PFSK-1 (cell line): ENCODE measurements at regions not wholly inside any gene's neighbourhood (a gene's known extent, or its start where the extent isn't known, plus 50 kb on each side); places are given as distances from the start of the nearest gene placed in this dataset.

ENCODE experiments used
- FOXP2 ChIP-seq: optimal IDR thresholded peaks from 2 replicates; pipeline ENCODE3; 2011; ENCODE audit warnings: borderline replicate concordance, control low read depth, inconsistent platforms; ENCODE audit not compliant: insufficient read depth; ENCODE audit errors: extremely low read length, extremely low read depth
- POLR2AphosphoS5 ChIP-seq: IDR thresholded peaks from 2 replicates; pipeline ENCODE4 v1.6.1; 2012; ENCODE audit warnings: low read depth, mild to moderate bottlenecking, control low read depth, low read length, moderate library complexity
- SIN3A ChIP-seq: IDR thresholded peaks from 2 replicates; pipeline ENCODE4 v1.6.1; 2012; ENCODE audit warnings: mild to moderate bottlenecking, low read length, moderate library complexity, borderline replicate concordance; ENCODE audit not compliant: insufficient read depth
- TAF1 ChIP-seq: IDR thresholded peaks from 2 replicates; pipeline ENCODE4 v1.6.1; 2012; ENCODE audit warnings: low read length, control low read depth, borderline replicate concordance; ENCODE audit not compliant: insufficient read depth
- TF ChIP-seq, protein P1 (sequence below), 2 experiments: IDR thresholded peaks; 2 replicates each; pipeline versions ENCODE4 v1.6.1 to v1.8.0; 2011 to 2012; ENCODE audit warnings: low read depth in 2 of 2, low read length in 2 of 2, control low read depth in 1 of 2, inconsistent platforms in 1 of 2, mild to moderate bottlenecking in 1 of 2, moderate library complexity in 1 of 2; ENCODE audit not compliant: insufficient read depth in 1 of 2

DNA sequence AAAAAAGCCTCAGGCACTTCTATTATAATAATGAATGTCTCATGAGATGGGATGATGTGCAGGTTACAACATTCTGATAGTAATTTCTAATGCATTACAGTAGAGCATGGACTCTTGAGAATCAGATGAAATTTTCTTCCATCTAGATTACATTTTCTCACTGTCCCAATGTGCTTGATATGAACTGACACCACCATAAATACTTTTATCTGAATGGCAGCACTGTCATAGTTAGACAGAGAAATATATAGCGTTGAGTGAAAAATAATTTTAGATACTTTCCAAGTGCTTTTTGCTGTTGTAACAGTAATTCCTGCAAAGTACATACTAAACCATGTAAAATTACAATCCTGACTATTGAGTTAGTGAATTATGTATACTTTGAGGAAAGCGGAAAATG, 630.1 kb downstream of the BRINP3 start:
- TF ChIP-seq POLR2AphosphoS5 (no peak), TAF1 (no peak), FOXP2 (no peak), SIN3A (no peak)
- TF ChIP-seq, protein P1, sequence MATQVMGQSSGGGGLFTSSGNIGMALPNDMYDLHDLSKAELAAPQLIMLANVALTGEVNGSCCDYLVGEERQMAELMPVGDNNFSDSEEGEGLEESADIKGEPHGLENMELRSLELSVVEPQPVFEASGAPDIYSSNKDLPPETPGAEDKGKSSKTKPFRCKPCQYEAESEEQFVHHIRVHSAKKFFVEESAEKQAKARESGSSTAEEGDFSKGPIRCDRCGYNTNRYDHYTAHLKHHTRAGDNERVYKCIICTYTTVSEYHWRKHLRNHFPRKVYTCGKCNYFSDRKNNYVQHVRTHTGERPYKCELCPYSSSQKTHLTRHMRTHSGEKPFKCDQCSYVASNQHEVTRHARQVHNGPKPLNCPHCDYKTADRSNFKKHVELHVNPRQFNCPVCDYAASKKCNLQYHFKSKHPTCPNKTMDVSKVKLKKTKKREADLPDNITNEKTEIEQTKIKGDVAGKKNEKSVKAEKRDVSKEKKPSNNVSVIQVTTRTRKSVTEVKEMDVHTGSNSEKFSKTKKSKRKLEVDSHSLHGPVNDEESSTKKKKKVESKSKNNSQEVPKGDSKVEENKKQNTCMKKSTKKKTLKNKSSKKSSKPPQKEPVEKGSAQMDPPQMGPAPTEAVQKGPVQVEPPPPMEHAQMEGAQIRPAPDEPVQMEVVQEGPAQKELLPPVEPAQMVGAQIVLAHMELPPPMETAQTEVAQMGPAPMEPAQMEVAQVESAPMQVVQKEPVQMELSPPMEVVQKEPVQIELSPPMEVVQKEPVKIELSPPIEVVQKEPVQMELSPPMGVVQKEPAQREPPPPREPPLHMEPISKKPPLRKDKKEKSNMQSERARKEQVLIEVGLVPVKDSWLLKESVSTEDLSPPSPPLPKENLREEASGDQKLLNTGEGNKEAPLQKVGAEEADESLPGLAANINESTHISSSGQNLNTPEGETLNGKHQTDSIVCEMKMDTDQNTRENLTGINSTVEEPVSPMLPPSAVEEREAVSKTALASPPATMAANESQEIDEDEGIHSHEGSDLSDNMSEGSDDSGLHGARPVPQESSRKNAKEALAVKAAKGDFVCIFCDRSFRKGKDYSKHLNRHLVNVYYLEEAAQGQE (IDR thresholded peaks at IDR 0.05; ENCODE audit: insufficient read depth in 1 of 2, low read depth in 2 of 2, low read length in 2 of 2), result no peak

DNA sequence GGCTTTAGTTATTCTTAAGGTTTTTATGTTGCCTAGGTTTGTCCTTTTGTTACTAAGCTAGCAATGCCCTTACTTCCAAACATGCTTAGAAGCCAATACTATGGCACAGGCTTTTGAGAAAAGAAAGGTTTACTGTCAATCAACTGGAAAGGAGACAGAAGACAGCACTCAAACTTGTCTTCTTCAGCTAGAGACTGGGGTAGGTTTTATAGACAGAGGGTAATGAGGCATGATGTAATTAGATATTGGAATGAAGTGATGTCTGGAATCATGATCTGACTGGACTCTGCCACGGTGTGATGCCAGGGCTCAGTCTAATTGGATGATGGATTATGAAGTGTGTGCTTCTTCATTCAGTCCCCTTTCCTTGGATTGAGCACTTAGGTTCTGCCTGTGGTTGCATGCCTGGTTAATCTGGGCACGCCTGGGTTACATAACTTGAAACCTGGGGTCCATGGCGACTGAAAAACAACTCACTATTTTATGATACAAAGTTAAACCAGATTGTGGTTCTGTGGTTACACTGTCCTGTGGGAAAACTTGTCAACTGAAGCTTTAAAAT, 625.8 kb downstream of the BRINP3 start:
- no peak for TF ChIP-seq TAF1
- TF ChIP-seq FOXP2, result no peak
- no peak for TF ChIP-seq POLR2AphosphoS5
- TF ChIP-seq, protein P1 (IDR thresholded peaks at IDR 0.05; ENCODE audit: insufficient read depth in 1 of 2, low read depth in 2 of 2, low read length in 2 of 2), result no peak
- no peak for TF ChIP-seq SIN3A

DNA sequence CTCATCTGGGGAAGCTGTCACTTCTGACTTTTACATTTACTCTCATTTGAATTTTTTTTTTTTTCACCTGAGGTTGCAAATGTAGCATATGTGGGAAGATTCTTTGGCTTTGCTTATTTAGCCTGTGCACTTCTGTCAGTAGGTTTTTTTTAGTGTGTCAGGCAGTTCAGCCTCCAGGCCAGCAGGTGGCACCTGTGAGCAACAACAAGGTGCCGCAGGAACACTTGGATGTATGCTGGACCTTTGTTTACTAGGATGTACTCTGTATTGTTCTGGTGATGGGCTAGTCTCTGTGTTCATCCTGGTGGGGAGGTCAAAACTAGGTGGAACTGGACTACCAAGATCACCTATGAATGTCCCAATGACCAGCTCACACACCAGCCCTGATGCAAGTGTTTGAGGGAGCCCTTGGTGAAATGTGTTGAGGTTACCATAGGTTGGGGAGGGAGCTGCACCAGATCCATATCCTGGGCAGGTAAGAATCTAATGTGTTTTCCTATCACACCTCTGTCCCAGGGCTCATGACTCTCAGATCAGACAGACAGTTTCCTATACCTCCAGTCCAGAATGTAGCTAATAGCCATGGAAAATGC, 618.2 kb downstream of the BRINP3 start:
- TF ChIP-seq POLR2AphosphoS5 (no peak), SIN3A (no peak), TAF1 (no peak), FOXP2 (no peak)
- TF ChIP-seq, protein P1 (IDR thresholded peaks at IDR 0.05; ENCODE audit: insufficient read depth in 1 of 2, low read depth in 2 of 2, low read length in 2 of 2), result no peak

DNA sequence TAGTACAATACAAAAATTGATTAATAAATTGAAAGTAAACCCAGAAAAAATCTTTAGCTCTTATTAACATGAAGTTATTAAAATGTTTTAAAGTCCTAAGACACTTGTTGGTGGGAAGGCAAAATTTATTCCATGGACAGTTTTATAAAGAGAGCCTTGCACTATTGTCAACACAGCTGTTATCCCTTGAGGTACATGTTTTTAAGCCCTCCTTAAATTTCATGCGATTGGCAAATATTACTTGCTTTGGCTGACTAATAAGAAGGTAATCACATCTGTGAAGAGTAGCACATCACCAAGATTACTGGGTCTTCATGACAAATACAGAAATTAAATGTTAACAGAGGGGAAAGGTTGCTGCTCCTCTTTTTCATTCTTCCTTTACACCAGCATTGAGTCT, 611.1 kb downstream of the BRINP3 start:
- no peak for TF ChIP-seq TAF1
- TF ChIP-seq FOXP2, result no peak
- no peak for TF ChIP-seq POLR2AphosphoS5
- TF ChIP-seq SIN3A, result no peak
- TF ChIP-seq, protein P1 (IDR thresholded peaks at IDR 0.05; ENCODE audit: insufficient read depth in 1 of 2, low read depth in 2 of 2, low read length in 2 of 2), result no peak

DNA sequence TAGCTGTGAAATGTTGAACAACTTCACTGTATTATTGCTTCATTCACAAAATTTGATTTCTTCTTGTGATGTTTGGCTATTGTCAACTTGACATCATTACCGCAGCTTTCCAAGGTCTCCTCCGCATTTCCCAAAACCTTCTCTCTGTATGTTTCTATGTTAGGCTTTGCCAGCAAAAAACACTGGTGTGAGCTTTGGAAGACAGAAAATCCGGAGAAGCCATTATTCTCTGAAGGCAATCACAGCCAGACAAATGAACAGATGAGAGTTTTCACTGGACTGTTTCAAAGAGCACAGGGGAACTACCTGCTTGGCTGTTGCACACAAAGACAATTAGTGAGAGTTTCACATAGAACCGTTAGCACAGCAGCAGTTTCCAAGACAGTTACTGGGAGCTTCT, 609.6 kb downstream of the BRINP3 start:
- TF ChIP-seq SIN3A (no peak), FOXP2 (no peak), POLR2AphosphoS5 (no peak), TAF1 (no peak)
- TF ChIP-seq, protein P1 (IDR thresholded peaks at IDR 0.05; ENCODE audit: insufficient read depth in 1 of 2, low read depth in 2 of 2, low read length in 2 of 2), result no peak
